ENCODE measurements at regions not wholly inside any gene's neighbourhood (a gene's known extent, or its start where the extent isn't known, plus 50 kb on each side); places are given as distances from the start of the nearest gene placed in this dataset.

DNA sequence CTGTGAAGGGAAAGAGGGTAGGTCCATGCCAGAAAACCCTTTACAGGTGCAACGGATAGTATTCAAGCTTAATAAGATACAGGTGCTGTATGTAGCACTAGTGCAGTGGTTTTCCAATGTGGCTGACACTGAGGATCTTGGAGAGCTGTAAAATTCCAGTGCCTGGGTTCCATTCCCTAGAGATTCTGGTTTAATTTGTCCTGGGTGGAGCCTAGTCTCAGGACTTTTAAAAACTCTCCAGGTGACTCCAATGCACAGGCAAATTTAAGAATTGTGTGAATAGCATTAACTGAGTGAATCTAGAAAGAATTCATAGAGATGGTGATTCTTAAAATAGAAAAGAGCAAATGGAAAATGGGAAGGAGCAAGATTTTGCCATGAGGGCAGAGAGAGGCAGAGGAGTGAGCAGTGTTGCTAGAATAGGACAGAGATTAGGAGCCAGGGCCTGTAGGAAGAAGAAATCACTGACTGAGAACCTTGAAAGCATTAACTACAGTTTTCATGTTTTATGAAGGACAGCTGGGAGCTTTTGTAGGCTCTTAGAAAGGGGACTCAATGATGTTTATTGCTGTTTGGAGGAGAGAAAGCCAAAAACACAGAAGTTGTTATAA lies 261.8 kb downstream of the DLEU7 start:
- intact Hi-C loops (cut with DNase I), result no loop called here
- DNase-seq (ENCODE audit: low spot score), result no peak

- DNase-seq (ENCODE audit: low spot score), result no peak
- intact Hi-C loops (cut with DNase I), result no loop called here
Observed at GRCh38 chr13:50584856-50585580, 258.5 kb downstream of the DLEU7 start.

GRCh38 chr13:50585674-50586413 lies 257.6 kb downstream of the DLEU7 start:
- intact Hi-C loops (cut with DNase I), result no loop called here
- DNase-seq (ENCODE audit: low spot score), result no peak

DNA sequence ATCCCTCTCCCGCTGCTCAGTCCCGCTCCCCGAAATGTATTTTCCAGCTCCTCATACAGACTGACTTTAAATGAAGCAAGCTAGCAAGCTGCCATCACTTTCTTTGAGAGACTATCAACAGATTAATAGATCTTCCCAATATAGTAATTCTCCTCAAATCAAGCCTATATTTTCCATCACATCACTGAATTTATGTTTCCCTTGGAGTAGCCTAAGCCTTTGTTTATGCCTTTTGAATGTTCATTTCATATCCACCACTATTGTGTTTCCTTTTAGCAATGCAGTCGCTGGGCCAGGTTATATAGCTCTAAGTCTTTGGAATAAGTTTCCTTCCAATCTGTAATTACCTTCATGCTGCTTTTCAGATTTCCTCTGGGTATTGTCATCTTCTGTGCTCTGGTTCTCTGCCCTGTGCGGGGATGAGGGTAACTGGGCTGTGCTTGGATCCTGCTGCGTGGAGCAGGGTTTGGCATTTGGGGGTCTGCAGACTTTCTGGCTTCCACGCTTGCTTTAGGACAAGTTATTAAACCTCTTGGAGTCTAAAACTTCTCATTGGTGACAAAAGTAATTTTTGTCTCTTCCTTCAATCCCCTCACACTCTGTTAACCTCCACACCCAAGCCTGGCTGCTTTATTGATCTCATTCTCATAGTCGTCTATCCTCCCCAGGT lies 256.9 kb downstream of the DLEU7 start:
- no peak for DNase-seq (ENCODE audit: low spot score)
- intact Hi-C loops (cut with DNase I), result no loop called here

GRCh38 chr13:50587115-50587514 lies 256.4 kb downstream of the DLEU7 start:
- DNase-seq (ENCODE audit: low spot score), result no peak
- intact Hi-C loops (cut with DNase I), result no loop called here

GRCh38 chr13:50587645-50588373 lies 255.7 kb downstream of the DLEU7 start:
- intact Hi-C loops (cut with DNase I), result no loop called here
- DNase-seq (ENCODE audit: low spot score), result no peak

GRCh38 chr13:50588491-50589130 lies 254.9 kb downstream of the DLEU7 start:
- no peak for DNase-seq (ENCODE audit: low spot score)
- intact Hi-C loops (cut with DNase I), result no loop called here

GRCh38 chr13:50589139-50589538 lies 254.4 kb downstream of the DLEU7 start:
- intact Hi-C loops (cut with DNase I), result no loop called here
- no peak for DNase-seq (ENCODE audit: low spot score)

- intact Hi-C loops (cut with DNase I), result no loop called here
- DNase-seq (ENCODE audit: low spot score), result no peak
Observed at GRCh38 chr13:50589651-50590054, 253.8 kb downstream of the DLEU7 start.

GRCh38 chr13:50592412-50593155 lies 250.9 kb downstream of the DLEU7 start:
- DNase-seq (ENCODE audit: low spot score), result no peak
- intact Hi-C loops (cut with DNase I), result no loop called here

DNA sequence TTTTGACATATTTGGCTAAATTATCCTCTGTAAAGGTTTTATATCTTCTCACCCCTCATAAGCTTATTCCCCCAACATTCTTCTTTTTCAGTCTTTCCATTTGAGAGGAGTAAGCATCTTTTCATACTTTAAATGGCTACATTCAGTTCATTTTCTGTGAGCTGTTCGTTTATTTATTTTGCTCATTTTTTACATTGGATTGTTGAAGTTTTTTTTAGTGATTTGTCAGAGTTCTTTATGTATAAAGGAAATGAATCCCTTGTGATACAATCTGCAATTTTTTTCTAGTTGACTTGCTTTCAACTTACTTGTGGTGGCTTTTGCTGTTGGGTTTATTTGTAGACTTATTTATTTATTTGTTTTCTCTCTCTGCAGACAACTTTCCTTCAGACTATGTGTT lies 250.3 kb downstream of the DLEU7 start:
- intact Hi-C loops (cut with DNase I), result no loop called here
- no peak for DNase-seq (ENCODE audit: low spot score)

GRCh38 chr13:50594276-50595051 lies 249.0 kb downstream of the DLEU7 start:
- DNase-seq (ENCODE audit: low spot score), result no peak
- intact Hi-C loops (cut with DNase I), result no loop called here

DNA sequence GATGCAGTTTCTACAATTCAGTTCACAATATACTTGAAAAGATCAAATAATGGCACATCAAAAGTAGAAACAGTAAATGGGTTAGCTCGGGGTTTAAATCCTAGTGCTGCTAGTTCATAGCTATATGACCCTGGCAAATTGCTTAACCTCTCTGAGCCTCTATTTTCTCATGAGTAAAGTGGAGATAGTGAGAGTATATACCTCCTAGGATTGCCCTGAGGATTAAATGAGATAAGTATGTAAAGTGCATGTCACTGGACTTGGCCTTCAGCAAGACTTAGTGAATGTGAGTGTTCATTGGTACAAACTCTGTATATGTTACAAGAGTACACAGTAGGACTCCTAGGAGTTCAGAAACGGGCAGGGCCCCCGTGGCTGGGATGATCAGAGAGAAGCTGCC lies 248.3 kb downstream of the DLEU7 start:
- intact Hi-C loops (cut with DNase I), result no loop called here

GRCh38 chr13:50596156-50596555 lies 247.3 kb downstream of the DLEU7 start:
- intact Hi-C loops (cut with DNase I), result no loop called here
- DNase-seq (ENCODE audit: low spot score), result no peak

More for the DNA sequence above, 248.3 kb downstream of the DLEU7 start:
- DNase-seq (ENCODE audit: low spot score), result no peak

DNA sequence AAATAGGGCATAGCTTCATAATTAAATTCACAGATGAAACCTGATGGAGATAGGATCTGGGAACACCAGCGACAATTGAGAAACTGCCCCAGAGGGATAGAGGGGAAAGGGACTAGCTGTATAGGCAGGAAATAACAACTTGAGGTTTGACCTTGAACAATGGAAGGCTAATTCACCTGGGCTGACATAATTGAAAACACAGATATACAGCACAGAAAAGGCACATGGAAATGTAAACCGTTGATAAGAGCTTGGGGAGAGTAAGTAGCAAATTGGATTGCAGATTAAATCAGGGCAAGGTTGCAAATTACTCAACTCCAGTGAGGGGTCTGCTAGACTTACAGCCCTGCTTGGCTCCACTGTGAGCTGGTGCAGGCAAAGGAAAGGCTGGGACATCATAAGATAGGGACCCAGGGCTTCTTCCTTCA lies 246.7 kb downstream of the DLEU7 start:
- DNase-seq (ENCODE audit: low spot score), result no peak
- intact Hi-C loops (cut with DNase I), result no loop called here

DNA sequence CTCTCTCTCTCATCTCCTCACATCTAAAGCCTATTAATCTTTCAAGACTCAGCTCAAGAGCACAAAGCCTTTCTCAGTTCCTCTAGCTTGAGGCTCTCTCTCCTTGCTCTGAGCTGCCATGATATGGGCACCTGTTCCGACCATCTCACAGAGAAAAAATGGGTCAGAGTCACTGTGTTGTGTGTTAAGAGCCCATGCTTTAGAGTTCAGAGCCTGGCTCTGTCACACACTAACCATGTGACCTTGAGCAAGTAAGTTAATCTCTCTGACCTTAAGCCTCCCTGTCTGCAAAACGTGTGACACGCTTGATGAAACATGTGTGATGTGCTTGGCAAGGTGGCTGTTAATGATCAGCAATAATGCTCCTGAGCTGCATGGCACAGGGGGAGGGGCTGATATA lies 245.2 kb downstream of the DLEU7 start:
- intact Hi-C loops (cut with DNase I), result no loop called here
- no peak for DNase-seq (ENCODE audit: low spot score)

GRCh38 chr13:50599046-50599445 lies 244.4 kb downstream of the DLEU7 start:
- no peak for DNase-seq (ENCODE audit: low spot score)
- intact Hi-C loops (cut with DNase I), result no loop called here

- no peak for DNase-seq (ENCODE audit: low spot score)
- intact Hi-C loops (cut with DNase I), result no loop called here
Observed at GRCh38 chr13:50599927-50600326, 243.6 kb downstream of the DLEU7 start.

Data from posterior vena cava (tissue), 2 donors.